GM18861 (cell line): ENCODE measurements at regions not wholly inside any gene's neighbourhood (a gene's known extent, or its start where the extent isn't known, plus 50 kb on each side); places are given as distances from the start of the nearest gene placed in this dataset.

Source experiments
- ATAC-seq: cut with Tn5 transposase; IDR thresholded peaks from one replicate; pipeline ENCODE4 v1.9.1; 2021; ENCODE audit not compliant: unreplicated experiment

DNA sequence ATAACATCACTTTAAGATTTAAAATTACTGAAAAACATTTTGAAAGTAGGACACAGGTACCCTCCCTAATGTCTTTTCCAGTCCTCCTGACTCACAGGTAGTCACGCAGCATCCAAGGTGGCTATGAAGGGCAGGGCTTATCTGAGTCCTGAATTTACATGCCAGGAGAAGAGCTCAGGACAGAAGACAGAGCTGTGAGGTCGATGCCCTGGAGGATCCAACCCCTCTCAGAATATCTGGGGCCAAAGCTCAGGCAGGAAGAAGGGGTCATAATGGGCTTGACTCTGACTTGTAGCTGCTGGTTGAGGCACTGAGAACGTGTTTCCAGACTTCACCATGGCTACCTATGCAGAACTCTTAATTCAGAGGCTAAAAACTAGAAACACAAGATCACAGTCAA lies 177.5 kb downstream of the AASDH start:
- no peak for ATAC-seq

DNA sequence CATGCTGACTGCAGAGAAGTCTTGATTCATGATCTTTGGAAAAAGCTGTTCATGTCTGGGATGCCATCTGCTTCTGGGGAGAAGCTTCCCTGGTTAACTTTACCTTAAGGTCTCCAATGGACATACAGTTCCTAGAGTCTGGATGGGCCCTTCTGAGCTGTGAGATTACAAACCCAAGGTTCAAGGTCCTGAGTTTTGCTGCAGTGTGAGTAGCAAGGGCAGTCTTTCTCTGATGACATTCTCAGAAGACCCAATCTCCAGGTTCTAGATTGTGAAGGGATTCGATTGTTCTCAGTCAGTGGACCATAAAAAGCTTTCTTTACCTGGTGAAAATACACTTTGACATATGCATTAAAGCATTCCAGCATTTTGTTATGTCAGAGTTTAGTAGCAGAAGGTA lies 179.2 kb downstream of the AASDH start:
- ATAC-seq: no peak

DNA sequence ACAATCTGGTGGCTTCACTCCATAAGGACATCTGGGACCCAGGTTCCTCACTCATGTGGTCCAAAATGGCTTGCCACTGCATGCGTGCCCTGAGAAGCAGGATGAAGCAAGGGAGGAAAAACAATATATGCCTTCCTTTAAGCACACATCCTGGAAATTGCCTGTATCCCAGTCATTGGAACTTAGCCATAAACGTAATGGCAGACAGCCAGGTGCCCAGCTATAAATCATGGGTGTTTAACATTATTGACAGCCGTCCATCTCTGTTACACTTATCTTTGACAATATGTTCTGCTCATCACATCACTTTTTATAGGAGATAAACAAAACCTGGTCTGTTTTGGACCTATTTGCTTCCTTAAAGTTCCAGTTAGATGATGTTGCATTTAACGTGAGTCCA lies 181.0 kb downstream of the AASDH start:
- no peak for ATAC-seq

DNA sequence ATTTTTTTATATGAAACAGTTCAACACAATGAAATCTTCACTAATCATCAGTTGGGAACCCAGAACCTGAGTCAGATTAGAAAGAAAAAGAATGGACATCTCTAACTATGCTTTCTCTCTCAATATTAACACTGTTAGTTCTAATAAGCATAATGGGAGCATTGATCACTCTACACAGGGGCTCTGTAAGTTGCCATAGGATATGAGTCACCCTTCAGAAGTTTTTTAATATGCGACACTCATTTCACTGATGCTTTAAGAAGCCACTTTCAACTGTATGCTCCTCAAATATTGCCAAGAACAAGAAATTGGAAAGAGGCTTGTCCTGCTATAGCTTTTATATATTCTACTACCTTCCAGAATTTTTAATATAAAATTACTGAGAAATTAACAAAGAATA lies 187.0 kb downstream of the AASDH start:
- ATAC-seq: peak; percentile 55

DNA sequence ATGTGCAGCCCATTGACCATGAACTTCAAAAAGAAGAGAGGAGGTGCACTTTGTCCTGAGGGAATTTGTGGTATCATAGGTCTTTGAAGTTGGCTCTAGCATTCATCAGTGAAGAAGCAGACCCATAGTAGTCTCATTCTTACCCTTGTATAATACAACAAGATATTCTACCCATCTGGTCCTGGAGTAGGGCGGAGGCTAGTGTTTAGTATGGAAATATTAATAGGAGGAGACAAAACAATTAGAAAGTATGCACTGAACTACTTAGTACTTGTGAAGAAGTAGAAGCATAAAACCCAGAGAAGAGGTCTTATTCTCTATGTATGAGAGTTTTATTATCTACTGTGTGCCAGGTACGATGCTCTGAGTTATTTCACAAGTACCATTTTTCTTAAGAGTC lies 189.0 kb downstream of the AASDH start:
- ATAC-seq: no peak

DNA sequence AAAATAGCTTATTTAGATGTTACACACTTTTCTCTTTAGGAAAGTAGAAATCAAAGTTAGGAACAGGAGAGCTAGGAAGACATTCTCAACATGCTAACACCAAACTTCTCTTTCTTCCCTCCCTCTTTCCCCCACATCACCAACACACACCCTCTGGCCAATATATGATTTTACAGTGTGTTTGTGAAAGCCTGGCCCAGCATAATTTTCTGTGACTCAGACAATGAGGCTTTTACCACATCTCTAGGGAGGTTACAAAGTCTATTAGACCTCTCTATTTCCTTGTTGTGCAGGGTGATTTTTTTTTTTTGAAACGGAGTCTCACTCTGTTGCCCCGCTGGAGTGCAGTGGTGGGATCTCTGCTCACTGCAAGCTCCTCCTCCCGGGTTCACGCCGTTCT lies 189.9 kb downstream of the AASDH start:
- no peak for ATAC-seq

DNA sequence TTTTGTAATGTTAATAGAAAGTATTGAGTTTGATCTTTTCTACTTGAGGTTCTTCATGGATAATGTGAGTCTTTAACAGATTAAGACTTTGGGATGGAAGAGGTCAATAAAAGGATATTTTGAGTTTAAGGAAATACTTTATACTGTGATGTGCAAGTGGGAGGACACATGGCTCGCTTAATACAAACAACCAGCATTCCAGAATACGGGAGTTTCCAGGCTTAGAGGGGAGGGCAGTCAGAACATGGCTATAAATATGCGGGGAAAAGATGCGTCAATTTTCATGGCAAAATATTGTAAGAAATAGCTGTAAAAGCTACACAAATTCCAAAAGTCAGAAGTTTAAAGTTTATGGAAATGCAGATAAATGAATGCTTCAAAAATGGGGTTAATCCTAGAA lies 192.3 kb downstream of the AASDH start:
- ATAC-seq: no peak

DNA sequence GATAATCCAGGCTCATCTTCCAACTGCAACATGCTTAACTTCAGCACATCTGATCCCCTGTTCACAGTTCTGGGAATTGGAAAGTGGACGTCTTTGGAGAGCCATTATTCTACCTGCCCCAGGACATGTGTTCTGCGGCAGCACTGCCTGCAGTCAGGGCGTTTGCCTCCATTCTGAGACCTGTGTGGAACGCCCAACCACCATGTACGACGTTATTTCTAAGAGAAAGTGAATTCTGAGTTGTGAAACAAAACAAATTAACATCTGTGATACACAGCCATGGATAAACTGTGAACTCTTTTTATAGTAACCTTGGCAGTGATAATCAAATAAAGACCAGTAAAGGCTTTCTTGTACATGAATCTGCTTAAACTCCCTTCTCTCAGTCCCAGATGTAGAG lies 195.8 kb downstream of the AASDH start:
- no peak for ATAC-seq

DNA sequence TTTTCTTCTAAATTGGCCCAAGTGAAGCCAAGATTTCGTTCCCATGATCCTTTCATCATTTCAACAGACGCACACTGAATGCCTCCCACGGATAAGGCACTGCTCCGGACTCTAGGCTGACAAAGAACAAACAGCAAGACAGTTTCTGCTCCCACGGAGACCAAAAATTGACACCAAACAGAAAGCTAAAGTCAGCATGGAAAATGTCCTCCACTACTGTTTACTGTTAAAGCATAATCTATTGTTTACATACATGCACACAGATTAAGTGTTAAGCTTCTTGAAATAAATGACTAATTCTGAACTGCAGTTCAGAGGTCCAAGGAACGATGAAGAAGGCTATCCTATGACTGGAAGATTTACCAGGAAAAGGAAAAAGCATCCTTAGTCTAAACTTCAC lies 199.6 kb downstream of the AASDH start:
- ATAC-seq: no peak

DNA sequence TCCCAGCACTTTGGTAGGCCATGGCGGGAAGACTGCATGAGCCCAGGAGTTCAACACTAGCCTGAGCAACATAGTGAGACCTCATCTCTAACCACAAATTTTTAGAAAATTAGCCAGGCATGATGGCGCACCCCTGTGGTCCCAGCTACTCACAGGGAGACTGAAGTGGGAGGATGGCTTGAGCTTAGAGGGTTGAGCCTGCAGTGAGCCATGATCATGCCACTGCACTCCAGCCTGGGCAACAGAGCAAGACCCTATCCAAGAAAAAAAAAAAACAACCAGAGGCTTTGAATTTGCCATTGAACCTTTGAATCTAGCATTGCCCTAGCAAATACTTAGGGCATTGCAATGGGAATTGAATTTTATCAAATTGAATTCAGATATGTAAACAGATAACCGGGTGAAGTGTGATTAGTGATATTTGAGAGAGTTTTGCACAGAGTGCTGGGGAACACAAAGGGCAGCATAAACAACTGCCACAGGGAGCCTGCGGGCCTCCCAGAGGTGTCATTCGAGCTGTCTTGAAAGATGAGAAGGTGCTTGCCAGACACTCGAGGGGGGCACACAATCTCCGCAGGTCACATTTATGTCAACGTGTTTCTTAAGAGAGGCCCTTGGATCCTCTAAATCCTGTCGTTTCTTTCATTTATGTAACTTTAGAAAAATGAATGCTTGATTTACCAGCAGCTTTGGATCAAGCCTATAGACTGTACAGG lies 200.3 kb downstream of the AASDH start:
- ATAC-seq: no peak

DNA sequence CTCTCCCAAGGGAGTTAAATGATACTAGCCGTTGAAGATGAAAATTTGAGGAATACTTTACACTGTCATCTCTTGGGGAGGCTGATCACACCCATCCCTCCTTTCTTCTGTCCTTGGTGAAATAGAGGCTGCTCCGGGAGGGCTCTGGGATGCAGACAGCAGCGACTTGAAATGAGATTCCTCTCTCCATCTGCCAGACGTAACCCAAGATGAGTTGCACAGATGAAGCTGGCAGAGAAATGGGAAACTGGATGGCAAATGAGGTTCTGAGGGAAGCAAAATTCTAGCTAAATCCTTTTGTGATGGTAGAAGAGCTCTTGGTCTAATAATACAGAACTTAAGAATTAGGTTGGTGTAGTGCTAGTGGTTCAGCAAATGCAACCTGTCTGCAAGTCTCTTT lies 201.4 kb downstream of the AASDH start:
- ATAC-seq: no peak

DNA sequence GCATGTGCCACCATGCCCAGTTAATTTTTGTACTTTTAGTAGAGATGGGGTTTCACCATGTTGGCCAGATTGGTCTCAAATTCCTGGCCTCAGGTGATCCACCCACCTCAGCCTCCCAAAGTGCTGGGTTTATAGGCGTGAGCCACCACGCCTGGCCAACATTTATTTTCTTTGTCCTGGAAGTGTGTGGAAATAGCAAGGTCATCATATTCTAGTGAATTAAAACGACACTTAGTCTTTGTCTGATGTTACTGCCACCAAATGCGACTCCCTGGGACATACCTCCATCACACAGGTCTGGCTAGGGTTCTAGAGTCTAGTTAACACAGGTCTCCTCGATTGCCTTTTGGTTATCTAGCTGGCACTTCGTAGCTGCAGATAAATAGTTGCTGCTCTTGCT lies 203.1 kb downstream of the AASDH start:
- ATAC-seq: no peak

DNA sequence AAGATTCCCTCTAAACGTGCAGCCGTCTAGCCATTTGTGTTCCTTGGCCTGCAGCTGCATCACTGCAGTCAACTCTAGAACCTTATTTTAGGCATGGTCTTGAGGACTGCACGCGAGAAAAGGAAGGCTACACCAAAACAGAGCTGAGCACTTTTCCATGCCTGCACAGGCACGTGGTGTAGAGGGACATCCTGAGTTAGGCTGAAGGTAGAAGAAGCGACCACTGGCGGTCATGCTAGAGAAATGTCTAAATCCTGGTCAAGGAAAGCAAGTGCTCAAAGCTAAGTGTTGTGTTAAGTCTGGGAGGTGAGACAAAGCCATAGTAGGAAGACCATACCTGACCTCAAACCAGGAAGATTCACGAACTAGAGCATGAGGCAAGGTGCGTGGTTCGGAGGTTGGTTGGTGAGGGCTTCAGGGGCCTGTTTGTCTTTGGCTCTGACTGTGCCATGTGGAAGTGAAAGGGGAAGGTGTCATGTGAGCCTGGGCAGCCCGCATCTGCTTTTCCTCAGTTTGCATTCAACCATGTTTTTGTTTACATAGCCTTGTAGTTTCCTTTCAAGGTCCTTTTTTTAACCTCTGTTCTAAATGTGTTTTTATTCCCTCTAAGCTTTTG lies 203.8 kb downstream of the AASDH start:
- ATAC-seq: peak; percentile 49

DNA sequence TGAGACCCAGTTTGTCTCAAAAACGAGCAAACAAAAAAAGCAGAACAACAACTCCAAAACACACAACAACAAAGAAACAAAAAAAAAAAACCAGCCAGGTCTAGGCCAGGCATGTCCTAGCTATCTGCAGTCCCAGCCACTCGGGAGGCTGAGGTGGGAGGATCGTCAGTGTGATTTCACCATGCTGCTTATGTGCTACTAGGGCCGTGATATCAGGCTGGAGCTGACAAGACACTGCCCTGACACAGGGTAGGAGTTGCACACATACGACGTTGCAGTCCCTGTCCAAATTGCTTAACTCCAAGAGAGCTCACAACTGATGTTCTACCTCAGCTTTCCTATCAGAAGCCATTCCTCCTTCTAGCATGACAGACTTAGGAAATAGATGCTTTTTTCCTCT lies 204.9 kb downstream of the AASDH start:
- no peak for ATAC-seq

DNA sequence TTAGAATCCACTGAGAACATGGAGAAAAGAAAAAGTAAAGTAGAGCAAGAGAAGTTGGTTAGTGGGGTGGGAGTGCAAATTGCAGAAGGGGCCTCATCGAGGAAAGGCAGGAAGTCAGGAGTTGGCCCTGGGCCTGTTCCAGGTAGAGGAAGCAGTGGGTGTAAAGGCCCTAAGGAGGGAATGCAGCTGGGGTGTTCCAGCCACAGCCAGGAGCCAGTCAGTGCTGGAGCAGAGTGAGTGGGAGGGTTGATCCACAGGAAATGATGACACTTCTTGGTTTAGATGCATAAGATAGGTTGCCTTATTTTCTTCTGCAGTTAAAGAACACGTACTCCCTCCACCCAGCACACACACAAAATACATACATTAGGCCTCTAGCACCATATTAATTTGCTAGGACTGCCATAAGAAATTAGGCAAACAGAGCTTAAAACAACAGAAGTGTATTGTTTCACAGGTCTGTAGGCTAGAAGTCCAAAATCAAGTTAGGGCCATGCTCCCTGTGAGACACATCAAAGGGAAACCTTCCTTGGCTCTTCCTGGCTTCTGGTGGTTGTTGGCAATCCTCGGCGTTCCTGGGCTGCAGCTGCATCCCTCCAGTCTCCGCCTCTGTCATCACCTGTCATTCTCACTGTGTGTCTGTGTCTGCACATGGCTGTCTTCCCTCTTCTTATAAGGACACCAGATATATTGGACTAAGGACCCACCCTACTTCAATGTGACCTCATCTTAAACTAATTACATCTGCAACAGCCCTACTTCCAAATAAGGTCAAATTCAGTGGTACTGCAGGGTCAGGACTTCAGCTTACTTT lies 205.9 kb downstream of the AASDH start:
- ATAC-seq: no peak

DNA sequence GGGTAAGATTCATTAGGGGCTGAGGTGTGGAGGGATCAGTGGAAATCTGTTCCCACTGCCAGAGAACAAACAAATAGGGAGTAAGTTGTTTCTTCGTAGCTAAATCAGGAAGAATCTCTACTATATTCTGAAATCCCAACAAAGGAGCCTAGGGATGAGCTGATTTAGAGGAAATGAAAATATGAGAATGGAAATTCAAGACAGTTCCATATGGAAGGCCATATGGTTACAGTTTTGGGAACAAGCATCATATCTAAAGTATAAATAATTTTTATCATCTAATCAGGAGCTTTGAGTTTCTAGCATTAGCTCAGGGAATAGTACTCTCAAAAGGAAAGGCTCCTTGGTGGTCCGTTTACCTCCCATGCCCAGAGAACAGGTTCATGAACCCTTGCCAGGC lies 218.2 kb downstream of the AASDH start:
- no peak for ATAC-seq

DNA sequence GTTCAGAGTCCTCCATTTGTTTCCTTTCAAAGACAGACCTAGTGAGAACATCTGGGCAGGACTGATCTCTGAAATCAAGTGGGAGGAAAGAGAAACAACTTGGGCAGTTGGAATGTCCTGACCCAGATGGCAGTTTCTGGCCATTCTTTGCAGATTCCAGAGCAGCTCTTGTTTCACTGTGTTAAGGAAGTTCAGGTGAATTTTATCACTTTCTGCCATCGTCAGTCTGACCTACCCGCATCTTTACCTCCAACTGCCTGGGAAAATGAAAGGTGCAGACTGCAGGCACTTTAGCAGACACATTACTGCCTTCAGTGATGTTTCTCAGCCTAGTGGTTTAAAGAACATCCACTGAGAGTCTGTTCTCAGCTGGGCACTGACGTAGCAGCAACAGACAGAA lies 216.2 kb downstream of the CEP135 start:
- ATAC-seq: no peak

DNA sequence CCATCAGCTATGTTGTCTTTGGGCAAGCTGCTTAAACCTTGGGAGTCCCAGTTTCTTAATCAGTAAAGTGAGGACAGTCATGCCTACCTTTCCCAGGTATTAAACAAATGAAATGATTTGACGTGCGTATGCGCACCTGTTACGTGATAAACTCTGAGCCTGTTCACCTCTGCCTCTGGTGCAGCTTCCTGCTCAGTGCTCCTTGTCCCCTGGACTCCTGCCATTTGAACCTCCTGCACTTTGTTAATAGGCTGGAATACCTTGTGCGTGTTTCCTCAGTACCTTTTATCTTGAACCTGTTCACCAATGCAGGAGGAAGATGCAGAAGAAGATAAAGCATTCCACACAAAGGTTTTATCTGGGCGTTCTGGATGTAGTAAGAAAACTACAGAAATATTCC lies 211.9 kb downstream of the CEP135 start:
- ATAC-seq: no peak

DNA sequence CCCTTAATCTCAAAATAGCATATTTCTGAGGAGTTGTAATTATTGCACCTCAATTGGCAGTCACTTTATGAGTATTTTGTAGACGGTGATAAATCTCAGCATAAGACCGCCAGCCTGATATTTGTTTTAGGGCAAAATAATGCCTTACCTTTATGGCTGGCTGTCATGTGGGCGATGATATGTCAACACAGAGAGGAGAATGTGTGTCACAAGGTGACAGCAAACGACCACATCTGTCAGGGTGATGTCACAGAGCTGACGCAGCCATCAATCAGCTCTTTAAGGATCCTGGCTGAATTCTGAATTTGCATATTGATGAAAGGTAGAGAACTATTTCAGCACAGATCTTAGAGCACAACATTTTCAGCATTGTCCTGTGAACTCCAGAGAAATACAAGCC lies 209.7 kb downstream of the CEP135 start:
- no peak for ATAC-seq

DNA sequence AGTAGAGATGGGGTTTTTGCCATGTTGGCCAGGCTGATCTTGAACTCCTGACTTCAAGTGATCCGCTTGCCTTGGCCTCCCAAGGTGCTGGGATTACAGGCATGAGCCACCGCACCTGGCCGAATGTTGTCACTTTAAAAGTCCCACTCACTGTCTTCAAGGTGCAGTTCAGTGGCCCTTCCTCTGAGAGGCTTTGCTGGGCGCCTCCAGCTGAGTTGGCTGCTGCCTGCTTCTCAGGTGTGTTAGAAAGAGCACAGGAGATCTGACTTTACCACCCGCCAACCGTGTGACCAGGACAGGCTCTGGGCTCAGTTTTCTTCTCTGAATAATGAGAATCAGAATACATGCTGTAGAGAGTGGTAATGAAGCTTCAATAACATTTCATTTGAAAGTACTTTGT lies 207.4 kb downstream of the CEP135 start:
- ATAC-seq: no peak

DNA sequence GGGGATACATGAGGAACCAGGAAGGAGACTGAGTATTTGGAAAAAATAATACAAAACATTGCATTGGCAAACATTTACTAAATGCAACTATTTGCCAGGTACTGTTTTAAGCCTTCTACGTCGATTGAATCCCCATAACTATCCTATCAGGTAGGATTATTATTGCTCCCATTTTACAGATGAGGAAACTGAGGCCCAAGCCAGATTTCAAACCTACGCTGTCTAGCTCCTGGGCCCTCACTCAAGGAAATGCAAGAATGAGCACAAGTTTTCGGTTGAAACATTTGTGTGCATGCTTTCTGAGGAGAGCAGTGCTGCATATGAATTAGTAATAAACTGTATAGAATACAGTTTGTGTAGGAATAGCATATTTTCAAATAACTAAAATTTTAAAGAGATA lies 206.7 kb downstream of the CEP135 start:
- no peak for ATAC-seq

DNA sequence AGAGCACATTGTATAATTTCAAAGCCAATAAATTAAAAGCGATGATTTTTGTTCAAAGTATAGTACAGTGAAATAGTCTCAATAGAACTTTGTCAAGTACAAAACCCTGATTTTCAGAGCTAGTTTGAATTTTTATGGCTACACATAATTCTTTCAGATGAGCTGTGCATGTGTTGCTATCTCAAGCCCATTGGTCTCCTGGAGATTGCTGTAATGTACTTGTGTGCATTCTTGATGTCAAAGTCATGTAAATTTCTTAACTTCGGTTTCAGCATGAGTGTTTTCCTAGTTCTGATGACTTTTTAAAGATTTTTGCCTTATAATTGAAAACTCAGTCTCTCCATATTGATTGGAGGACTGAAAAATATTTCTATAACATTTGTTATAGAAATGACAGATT lies 200.8 kb downstream of the CEP135 start:
- no peak for ATAC-seq
